ENCODE measurements at regions not wholly inside any gene's neighbourhood (a gene's known extent, or its start where the extent isn't known, plus 50 kb on each side); places are given as distances from the start of the nearest gene placed in this dataset.

GRCh38 chr4:134320048-134320447 lies 118.5 kb upstream of the PABPC4L start:
- Histone ChIP-seq H3K27me3 (no peaks in the 10 kb centered on the region), H3K9me3 (no peaks in the 10 kb centered on the region), H3K4me3 (no peak overlapping the region), H3K36me3 (no peaks in the 10 kb centered on the region)
- DNase-seq, result no peak

- no peaks in the 10 kb centered on the region for H3K36me3 ChIP-seq
- H3K4me3 ChIP-seq, result no peak overlapping the region
- H3K27me3 ChIP-seq, result no peaks in the 10 kb centered on the region
- no peaks in the 10 kb centered on the region for H3K9me3 ChIP-seq
- DNase-seq, result no peak
Observed at GRCh38 chr4:134313591-134313990, 112.0 kb upstream of the PABPC4L start.

- Histone ChIP-seq H3K4me3 (no peak overlapping the region), H3K36me3 (no peaks in the 10 kb centered on the region), H3K9me3 (no peaks in the 10 kb centered on the region), H3K27me3 (no peaks in the 10 kb centered on the region)
- DNase-seq, result no peak
Observed at GRCh38 chr4:134309715-134310114, 108.1 kb upstream of the PABPC4L start.

GRCh38 chr4:134308910-134309309 lies 107.3 kb upstream of the PABPC4L start:
- H3K27me3 ChIP-seq, result no peaks in the 10 kb centered on the region
- H3K9me3 ChIP-seq, result no peaks in the 10 kb centered on the region
- no peak overlapping the region for H3K4me3 ChIP-seq
- H3K36me3 ChIP-seq, result no peaks in the 10 kb centered on the region
- DNase-seq, result no peak

GRCh38 chr4:134298313-134298712 lies 96.7 kb upstream of the PABPC4L start:
- no peak for DNase-seq
- Histone ChIP-seq H3K27me3 (no peaks in the 10 kb centered on the region), H3K4me3 (no peak overlapping the region), H3K36me3 (no peaks in the 10 kb centered on the region), H3K9me3 (no peaks in the 10 kb centered on the region)

GRCh38 chr4:134297765-134298164 lies 96.2 kb upstream of the PABPC4L start:
- H3K36me3 ChIP-seq, result no peaks in the 10 kb centered on the region
- DNase-seq, result no peak
- no peak overlapping the region for H3K4me3 ChIP-seq
- H3K9me3 ChIP-seq, result no peaks in the 10 kb centered on the region
- H3K27me3 ChIP-seq, result no peaks in the 10 kb centered on the region

GRCh38 chr4:134282680-134283079 lies 81.1 kb upstream of the PABPC4L start:
- Histone ChIP-seq H3K36me3 (no peaks in the 10 kb centered on the region), H3K9me3 (no peaks in the 10 kb centered on the region), H3K4me3 (no peak overlapping the region), H3K27me3 (no peaks in the 10 kb centered on the region)
- no peak for DNase-seq

GRCh38 chr4:134278675-134279074 lies 77.1 kb upstream of the PABPC4L start:
- Histone ChIP-seq H3K36me3 (no peaks in the 10 kb centered on the region), H3K27me3 (no peaks in the 10 kb centered on the region), H3K9me3 (no peaks in the 10 kb centered on the region), H3K4me3 (no peak overlapping the region)
- no peak for DNase-seq

GRCh38 chr4:134276476-134276875 lies 74.9 kb upstream of the PABPC4L start:
- Histone ChIP-seq H3K36me3 (no peaks in the 10 kb centered on the region), H3K4me3 (no peak overlapping the region), H3K9me3 (no peaks in the 10 kb centered on the region), H3K27me3 (no peaks in the 10 kb centered on the region)
- no peak for DNase-seq

GRCh38 chr4:134260126-134260525 lies 58.5 kb upstream of the PABPC4L start:
- Histone ChIP-seq H3K4me3 (no peak overlapping the region), H3K27me3 (no peaks in the 10 kb centered on the region), H3K9me3 (no peaks in the 10 kb centered on the region), H3K36me3 (no peaks in the 10 kb centered on the region)
- no peak for DNase-seq
